ENCODE measurements at regions not wholly inside any gene's neighbourhood (a gene's known extent, or its start where the extent isn't known, plus 50 kb on each side); places are given as distances from the start of the nearest gene placed in this dataset.

DNA sequence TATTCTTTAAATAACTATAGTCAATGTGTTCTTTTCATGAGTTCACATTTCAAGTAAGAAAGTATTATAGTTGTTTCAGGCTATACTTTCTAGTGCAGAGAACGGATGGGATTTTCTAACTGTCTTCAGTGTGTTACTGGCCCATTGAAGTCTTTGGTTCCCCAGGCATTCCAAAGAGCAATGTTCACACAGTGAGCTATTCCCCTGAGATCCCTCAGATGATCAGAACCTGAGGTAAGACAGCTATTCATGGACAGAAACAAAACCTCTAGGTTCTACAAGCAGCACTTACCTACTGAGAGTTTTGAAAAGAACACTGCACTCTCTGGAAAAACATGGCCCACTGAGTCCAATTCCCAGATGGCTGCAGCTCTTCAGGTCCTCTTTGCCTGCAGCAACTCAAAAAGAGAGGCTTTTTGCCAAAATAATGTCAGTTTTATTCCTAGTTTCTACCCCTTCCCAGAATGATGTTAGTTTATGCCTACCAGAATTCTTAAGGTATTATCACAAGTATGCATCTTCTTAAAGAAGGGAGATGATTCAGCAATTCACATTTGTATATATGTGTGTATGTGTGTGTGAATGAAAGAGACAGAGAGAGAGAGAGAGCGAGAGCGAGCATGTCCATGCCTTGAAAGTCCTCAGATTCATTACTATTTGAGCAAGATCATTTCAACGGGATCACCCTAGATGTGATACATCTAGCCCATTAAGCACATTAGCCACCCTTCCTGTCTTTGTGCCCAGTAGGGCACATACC, 146.1 kb downstream of the PDHA2 start:
- H3K4me3 Mint-ChIP-seq, result no peak overlapping the region
- no peaks in the 10 kb centered on the region for H3K36me3 ChIP-seq (ENCODE audit: control insufficient read depth in 2 of 3, insufficient read depth in 3 of 3, low read length in 3 of 3)
- H3K27ac ChIP-seq (ENCODE audit: low read depth, low read length), result no peak overlapping the region
- no peaks in the 10 kb centered on the region for H3K27me3 Mint-ChIP-seq
- CTCF ChIA-PET, result no interaction called here
- no peak overlapping the region for H3K4me3 ChIP-seq (ENCODE audit: low read length)
- intact Hi-C loops (cut with micrococcal nuclease), result no loop called here
- H3K9me3 Mint-ChIP-seq, result peaks cover 0 to 12% (median 0%) of the 10 kb centered on the region in 11 donors
- no peaks in the 10 kb centered on the region for H3K9me3 ChIP-seq (ENCODE audit: control insufficient read depth in 2 of 3, low read length in 3 of 3)
- no peak overlapping the region for H3K27ac Mint-ChIP-seq
- H3K4me1 ChIP-seq (ENCODE audit: control insufficient read depth in 2 of 2, insufficient read depth in 2 of 2, low read length in 2 of 2), result peaks cover 0 to 7% of the 10 kb centered on the region in 2 donors
- no peak for ATAC-seq
- DNase-seq, result no peak
- H3K4me1 Mint-ChIP-seq, result peaks cover 0 to 11% (median 0%) of the 10 kb centered on the region in 7 donors
- H3K36me3 Mint-ChIP-seq, result no peaks in the 10 kb centered on the region
- no peaks in the 10 kb centered on the region for H3K27me3 ChIP-seq (ENCODE audit: control insufficient read depth in 2 of 2, insufficient read depth in 2 of 2, low read length in 2 of 2)
- POLR2A ChIA-PET, result no interaction called here

DNA sequence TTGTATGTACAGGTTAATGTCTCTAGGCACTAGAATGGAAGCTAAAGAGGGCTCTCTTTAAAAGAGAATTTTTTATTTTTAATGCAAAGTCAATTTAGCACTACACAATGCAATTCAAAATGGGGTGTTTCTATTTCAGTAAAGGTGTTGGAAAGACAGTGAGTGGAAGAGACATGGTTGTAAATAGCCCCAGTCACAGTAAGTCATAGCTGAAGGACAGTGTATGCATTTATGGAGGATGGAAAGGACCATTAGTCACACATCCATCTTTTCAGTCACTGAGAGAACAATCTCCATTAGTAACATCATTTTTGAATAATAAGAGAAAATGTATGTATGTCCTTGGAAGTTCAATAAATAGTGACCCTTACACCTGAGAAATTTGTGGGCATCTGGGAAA, 148.0 kb downstream of the PDHA2 start:
- H3K36me3 ChIP-seq (ENCODE audit: control insufficient read depth in 2 of 3, insufficient read depth in 3 of 3, low read length in 3 of 3), result no peaks in the 10 kb centered on the region
- H3K27me3 ChIP-seq (ENCODE audit: control insufficient read depth in 2 of 2, insufficient read depth in 2 of 2, low read length in 2 of 2), result no peaks in the 10 kb centered on the region
- ChIA-PET CTCF (no interaction called here), POLR2A (no interaction called here)
- Mint-ChIP-seq H3K9me3 (peaks cover 0 to 10% (median 0%) of the 10 kb centered on the region in 11 donors), H3K36me3 (no peaks in the 10 kb centered on the region), H3K27me3 (no peaks in the 10 kb centered on the region), H3K27ac (no peak overlapping the region), H3K4me1 (peaks cover 0 to 11% (median 0%) of the 10 kb centered on the region in 7 donors), H3K4me3 (no peak overlapping the region)
- no peak overlapping the region for H3K27ac ChIP-seq (ENCODE audit: low read depth, low read length)
- no peak overlapping the region for H3K4me3 ChIP-seq (ENCODE audit: low read length)
- peaks cover 0 to 7% of the 10 kb centered on the region in 2 donors for H3K4me1 ChIP-seq (ENCODE audit: control insufficient read depth in 2 of 2, insufficient read depth in 2 of 2, low read length in 2 of 2)
- ATAC-seq (no peak), DNase-seq (no peak)
- H3K9me3 ChIP-seq (ENCODE audit: control insufficient read depth in 2 of 3, low read length in 3 of 3), result no peaks in the 10 kb centered on the region
- intact Hi-C loops (cut with micrococcal nuclease), result no loop called here

DNA sequence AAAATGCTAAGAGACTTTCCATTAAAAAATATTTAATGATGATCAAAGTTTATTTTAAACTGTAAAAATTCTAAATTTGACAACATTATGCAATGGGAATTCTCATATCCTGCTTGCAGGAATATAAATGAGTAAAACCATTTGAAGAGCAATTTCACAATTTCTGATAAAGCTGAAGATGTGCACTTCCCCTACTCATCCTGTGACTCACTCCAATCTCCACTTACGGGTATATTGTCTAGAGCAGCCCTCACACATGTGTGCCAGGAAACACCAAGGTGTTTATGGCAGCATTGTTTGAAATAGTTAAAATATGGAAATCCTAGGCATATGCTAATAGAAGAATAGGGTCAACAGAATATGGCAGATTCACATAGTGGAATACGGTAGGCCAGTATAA, 158.4 kb downstream of the PDHA2 start:
- ChIA-PET POLR2A (no interaction called here), CTCF (no interaction called here)
- Mint-ChIP-seq H3K4me1 (no peaks in the 10 kb centered on the region), H3K27ac (no peak overlapping the region), H3K4me3 (no peak overlapping the region), H3K9me3 (peaks cover 0 to 7% (median 0%) of the 10 kb centered on the region in 11 donors), H3K27me3 (no peaks in the 10 kb centered on the region), H3K36me3 (no peaks in the 10 kb centered on the region)
- no peak for DNase-seq
- Histone ChIP-seq H3K4me3 (ENCODE audit: low read length) (no peak overlapping the region), H3K27me3 (ENCODE audit: control insufficient read depth in 2 of 2, insufficient read depth in 2 of 2, low read length in 2 of 2) (no peaks in the 10 kb centered on the region), H3K9me3 (ENCODE audit: control insufficient read depth in 2 of 3, low read length in 3 of 3) (no peaks in the 10 kb centered on the region), H3K4me1 (ENCODE audit: control insufficient read depth in 2 of 2, insufficient read depth in 2 of 2, low read length in 2 of 2) (no peaks in the 10 kb centered on the region), H3K27ac (ENCODE audit: low read depth, low read length) (no peak overlapping the region), H3K36me3 (ENCODE audit: control insufficient read depth in 2 of 3, insufficient read depth in 3 of 3, low read length in 3 of 3) (no peaks in the 10 kb centered on the region)
- no peak for ATAC-seq
- intact Hi-C loops (cut with micrococcal nuclease), result no loop called here

DNA sequence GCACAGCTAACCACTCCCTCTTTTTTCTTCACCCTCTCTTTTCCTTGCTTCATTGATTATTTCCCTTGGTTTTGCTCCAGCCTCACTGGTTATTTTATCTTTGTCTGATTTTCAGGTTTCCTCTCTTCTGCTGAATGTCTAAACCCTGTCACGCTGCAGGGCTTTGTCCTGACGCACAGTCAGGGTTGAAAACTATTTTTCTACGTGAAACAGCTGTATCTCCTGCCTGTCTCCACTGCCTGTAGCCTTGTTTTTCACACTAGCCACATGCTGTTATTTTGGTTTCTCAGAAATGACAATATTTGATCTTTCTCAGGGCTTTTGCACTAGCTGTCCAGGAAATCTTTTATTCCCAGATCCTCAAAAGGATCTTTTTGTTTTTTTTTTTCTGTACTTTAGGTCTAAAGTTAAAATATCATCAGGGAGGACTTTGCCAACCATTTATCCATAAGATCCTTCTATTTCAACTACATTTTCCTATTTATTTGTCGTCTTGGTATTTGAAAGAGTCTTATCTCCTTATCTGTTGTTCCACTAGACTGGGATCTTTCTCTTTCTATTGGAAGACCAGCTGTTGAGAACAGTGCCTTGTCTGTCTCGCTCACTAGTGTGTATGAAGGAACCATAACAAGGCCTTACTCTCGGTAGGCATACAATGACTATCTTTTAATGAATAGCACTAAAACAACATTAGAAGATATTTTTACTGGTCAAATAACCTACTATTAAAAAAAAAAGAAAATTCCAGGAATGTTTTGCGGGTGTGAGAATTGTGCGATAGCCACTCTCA, 164.3 kb downstream of the PDHA2 start:
- intact Hi-C loops (cut with micrococcal nuclease), result no loop called here
- Histone ChIP-seq H3K4me3 (ENCODE audit: low read length) (no peak overlapping the region), H3K27me3 (ENCODE audit: control insufficient read depth in 2 of 2, insufficient read depth in 2 of 2, low read length in 2 of 2) (no peaks in the 10 kb centered on the region), H3K27ac (ENCODE audit: low read depth, low read length) (no peak overlapping the region), H3K9me3 (ENCODE audit: control insufficient read depth in 2 of 3, low read length in 3 of 3) (no peaks in the 10 kb centered on the region), H3K36me3 (ENCODE audit: control insufficient read depth in 2 of 3, insufficient read depth in 3 of 3, low read length in 3 of 3) (no peaks in the 10 kb centered on the region), H3K4me1 (ENCODE audit: control insufficient read depth in 2 of 2, insufficient read depth in 2 of 2, low read length in 2 of 2) (no peaks in the 10 kb centered on the region)
- DNase-seq, result no peak
- Mint-ChIP-seq H3K36me3 (no peaks in the 10 kb centered on the region), H3K4me3 (no peak overlapping the region), H3K27me3 (no peaks in the 10 kb centered on the region), H3K9me3 (peaks cover 0 to 9% (median 0%) of the 10 kb centered on the region in 11 donors), H3K4me1 (no peaks in the 10 kb centered on the region), H3K27ac (peak overlapping the region in 1 of 9 donors; percentile 3)
- no peak for ATAC-seq
- CTCF ChIA-PET, result no interaction called here
- POLR2A ChIA-PET, result no interaction called here

DNA sequence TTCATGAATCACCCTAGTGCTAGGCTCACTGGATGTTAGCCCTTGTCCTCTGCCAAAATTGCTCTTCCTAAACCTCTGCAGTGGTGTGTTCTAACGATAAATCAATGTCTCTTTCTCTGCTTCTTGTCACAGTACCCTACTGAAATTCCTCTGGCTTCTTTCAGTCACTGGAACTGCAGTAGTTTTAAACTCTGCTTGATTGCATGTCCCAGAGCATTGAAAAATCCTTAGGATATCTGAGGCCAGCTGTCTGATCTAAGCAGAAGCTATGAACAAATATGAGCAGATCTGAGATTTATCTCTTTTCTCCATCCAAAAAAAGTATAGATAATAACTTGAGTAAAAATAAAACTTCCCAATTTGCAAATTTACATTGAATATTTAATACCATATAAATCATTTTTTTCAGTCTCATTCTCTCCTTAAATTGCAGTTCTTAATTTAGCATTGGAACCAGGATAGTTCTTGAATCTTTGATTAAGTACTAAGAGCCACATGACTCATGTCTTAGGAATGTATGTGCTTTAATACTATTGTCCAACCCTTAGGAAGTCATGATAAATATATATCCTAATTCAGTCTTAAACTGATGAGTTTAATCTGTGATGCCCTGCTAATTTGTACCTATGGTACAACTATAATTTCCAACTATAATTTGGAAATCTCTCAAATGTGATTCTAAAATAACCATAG, 169.7 kb downstream of the PDHA2 start:
- Histone ChIP-seq H3K4me3 (ENCODE audit: low read length) (no peak overlapping the region), H3K27ac (ENCODE audit: low read depth, low read length) (no peak overlapping the region), H3K4me1 (ENCODE audit: control insufficient read depth in 2 of 2, insufficient read depth in 2 of 2, low read length in 2 of 2) (no peaks in the 10 kb centered on the region), H3K9me3 (ENCODE audit: control insufficient read depth in 2 of 3, low read length in 3 of 3) (no peaks in the 10 kb centered on the region), H3K27me3 (ENCODE audit: control insufficient read depth in 2 of 2, insufficient read depth in 2 of 2, low read length in 2 of 2) (no peaks in the 10 kb centered on the region), H3K36me3 (ENCODE audit: control insufficient read depth in 2 of 3, insufficient read depth in 3 of 3, low read length in 3 of 3) (no peaks in the 10 kb centered on the region)
- Mint-ChIP-seq H3K4me1 (no peaks in the 10 kb centered on the region), H3K4me3 (no peak overlapping the region), H3K36me3 (no peaks in the 10 kb centered on the region), H3K27me3 (peaks cover 0 to 4% (median 0%) of the 10 kb centered on the region in 5 donors), H3K27ac (no peak overlapping the region), H3K9me3 (peaks cover 0 to 5% (median 0%) of the 10 kb centered on the region in 11 donors)
- ChIA-PET POLR2A (no interaction called here), CTCF (no interaction called here)
- DNase-seq (no peak), ATAC-seq (no peak)
- intact Hi-C loops (cut with micrococcal nuclease), result no loop called here

DNA sequence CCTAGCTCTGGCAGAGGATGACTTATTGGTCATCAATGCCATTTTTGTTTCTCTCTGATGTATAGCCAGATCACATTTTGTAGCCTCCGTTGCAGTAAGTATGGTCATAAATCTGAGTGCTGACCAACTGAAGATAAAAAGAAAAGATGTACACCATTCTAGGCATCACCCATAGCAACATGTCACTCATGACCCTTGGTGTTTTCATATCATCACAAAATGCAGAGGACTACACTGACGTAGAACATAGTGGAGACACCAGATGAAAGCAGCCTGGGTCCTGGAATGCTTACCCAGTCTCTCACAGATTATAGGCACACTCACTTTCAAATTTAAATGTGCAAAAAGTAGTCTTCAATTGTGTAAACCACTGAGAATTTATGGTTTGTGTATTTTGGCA, 172.8 kb downstream of the PDHA2 start:
- CTCF ChIA-PET, result no interaction called here
- Mint-ChIP-seq H3K36me3 (no peaks in the 10 kb centered on the region), H3K27ac (no peak overlapping the region), H3K4me3 (no peak overlapping the region), H3K9me3 (peaks cover 0 to 5% (median 0%) of the 10 kb centered on the region in 11 donors), H3K27me3 (peaks cover 0 to 4% (median 0%) of the 10 kb centered on the region in 5 donors), H3K4me1 (no peaks in the 10 kb centered on the region)
- Histone ChIP-seq H3K36me3 (ENCODE audit: control insufficient read depth in 2 of 3, insufficient read depth in 3 of 3, low read length in 3 of 3) (no peaks in the 10 kb centered on the region), H3K27ac (ENCODE audit: low read depth, low read length) (no peak overlapping the region), H3K4me3 (ENCODE audit: low read length) (no peak overlapping the region), H3K9me3 (ENCODE audit: control insufficient read depth in 2 of 3, low read length in 3 of 3) (no peaks in the 10 kb centered on the region), H3K4me1 (ENCODE audit: control insufficient read depth in 2 of 2, insufficient read depth in 2 of 2, low read length in 2 of 2) (no peaks in the 10 kb centered on the region), H3K27me3 (ENCODE audit: control insufficient read depth in 2 of 2, insufficient read depth in 2 of 2, low read length in 2 of 2) (no peaks in the 10 kb centered on the region)
- intact Hi-C loops (cut with micrococcal nuclease), result no loop called here
- POLR2A ChIA-PET, result no interaction called here
- no peak for ATAC-seq
- DNase-seq, result no peak

Data from naive thymus-derived CD4-positive, alpha-beta T cell (primary cell).